ENCODE measurements at regions not wholly inside any gene's neighbourhood (a gene's known extent, or its start where the extent isn't known, plus 50 kb on each side); places are given as distances from the start of the nearest gene placed in this dataset.

- peaks cover 4% of the 10 kb centered on the region for H3K27me3 Mint-ChIP-seq (ENCODE audit: insufficient read depth, low read depth, poor library complexity)
- peaks cover 7% of the 10 kb centered on the region; the same call in 2 of the 3 replicates for H3K4me1 Mint-ChIP-seq
- DNase-seq (ENCODE audit: low spot score) (no peak), ATAC-seq (no peak)
- Histone ChIP-seq H3K79me2 (replicated peaks; ENCODE audit: insufficient read depth) (no peaks in the 10 kb centered on the region), H3K27me3 (ENCODE audit: insufficient read depth) (no peaks in the 10 kb centered on the region), H2AFZ (no peak overlapping the region), H4K20me1 (replicated peaks; ENCODE audit: insufficient read depth) (no peaks in the 10 kb centered on the region), H3K36me3 (ENCODE audit: insufficient read depth) (no peaks in the 10 kb centered on the region), H3K4me3 (no peak overlapping the region), H3K27ac (ENCODE audit: low read depth) (no peak overlapping the region), H3K4me1 (ENCODE audit: insufficient read depth) (no peaks in the 10 kb centered on the region), H3K9me2 (ENCODE audit: insufficient read depth) (no peaks in the 10 kb centered on the region), H3K4me2 (no peak overlapping the region), H3F3A (replicated peaks; ENCODE audit: low read depth) (no peaks in the 10 kb centered on the region)
- no peaks in the 10 kb centered on the region for H3K9me3 Mint-ChIP-seq
- TF ChIP-seq NANOG (IDR thresholded peaks at IDR 0.05; ENCODE audit: borderline replicate concordance) = no peak
- no peak for TF ChIP-seq ZNF331 (CRISPR knock-in tag; IDR thresholded peaks at IDR 0.05; ENCODE audit: low read depth)
- TF ChIP-seq ZNF462 (CRISPR knock-in tag; IDR thresholded peaks at IDR 0.05) = no peak
- H3K36me3 Mint-ChIP-seq (ENCODE audit: low read depth) = no peaks in the 10 kb centered on the region
- no peak overlapping the region for H3K4me3 Mint-ChIP-seq
- no peak overlapping the region; the same call in 1 of the 2 replicates for H3K27ac Mint-ChIP-seq
Measured at GRCh38 chr6:118739696-118740353, 88.4 kb upstream of the CEP85L start.

GRCh38 chr6:118736440-118736839, 85.0 kb upstream of the CEP85L start:
- Mint-ChIP-seq H3K36me3 (ENCODE audit: low read depth) (no peaks in the 10 kb centered on the region), H3K4me1 (peaks cover 7% of the 10 kb centered on the region; the same call in 2 of the 3 replicates), H3K9me3 (no peaks in the 10 kb centered on the region), H3K27me3 (ENCODE audit: insufficient read depth, low read depth, poor library complexity) (peaks cover 4% of the 10 kb centered on the region), H3K4me3 (no peak overlapping the region), H3K27ac (no peak overlapping the region)
- H3F3A ChIP-seq (replicated peaks; ENCODE audit: low read depth) = no peaks in the 10 kb centered on the region
- H3K4me2 ChIP-seq = no peak overlapping the region
- no peaks in the 10 kb centered on the region for H3K27me3 ChIP-seq (ENCODE audit: insufficient read depth)
- H3K9me2 ChIP-seq (ENCODE audit: insufficient read depth) = peaks cover 4% of the 10 kb centered on the region; the same call in 1 of the 2 replicates
- H4K20me1 ChIP-seq (replicated peaks; ENCODE audit: insufficient read depth) = no peaks in the 10 kb centered on the region
- no peak overlapping the region for H3K4me3 ChIP-seq
- no peaks in the 10 kb centered on the region for H3K36me3 ChIP-seq (ENCODE audit: insufficient read depth)
- H3K4me1 ChIP-seq (ENCODE audit: insufficient read depth) = no peaks in the 10 kb centered on the region
- ATAC-seq = no peak
- H3K79me2 ChIP-seq (replicated peaks; ENCODE audit: insufficient read depth) = no peaks in the 10 kb centered on the region
- no peak overlapping the region for H3K27ac ChIP-seq (ENCODE audit: low read depth)
- H2AFZ ChIP-seq = no peak overlapping the region
- DNase-seq (ENCODE audit: low spot score) = no peak
- TF ChIP-seq STAT1 (IDR thresholded peaks at IDR 0.05; ENCODE audit: unreplicated experiment) (no peak), POLR2AphosphoS5 (IDR thresholded peaks at IDR 0.05; ENCODE audit: low read depth) (no peak), ETS1 (IDR thresholded peaks at IDR 0.05) (no peak), NANOG (IDR thresholded peaks at IDR 0.05; ENCODE audit: borderline replicate concordance) (no peak)
